ENCODE measurements at regions not wholly inside any gene's neighbourhood (a gene's known extent, or its start where the extent isn't known, plus 50 kb on each side); places are given as distances from the start of the nearest gene placed in this dataset.

GRCh38 chr2:108067820-108068405 is 81.6 kb downstream of the SLC5A7 start:
- no peak overlapping the region for H3K27ac ChIP-seq
- no peak for DNase-seq (ENCODE audit: low read depth, low spot score)
- H3K9me3 ChIP-seq (ENCODE audit: low read depth, low read length): no peaks in the 10 kb centered on the region

GRCh38 chr2:108069515-108070310 is 83.4 kb downstream of the SLC5A7 start:
- no peak overlapping the region for H3K9ac ChIP-seq (ENCODE audit: insufficient read length)
- no peak for DNase-seq (ENCODE audit: low read depth, low spot score)
- no peak overlapping the region for H3K4me3 ChIP-seq
- no peak overlapping the region for H3K27ac ChIP-seq
- H3K36me3 ChIP-seq (ENCODE audit: insufficient read depth, low read length): no peaks in the 10 kb centered on the region
- no peaks in the 10 kb centered on the region for H3K9me3 ChIP-seq (ENCODE audit: low read depth, low read length)
- TF ChIP-seq EZH2 (IDR thresholded peaks at IDR 0.05) (no peak), POLR2AphosphoS5 (IDR thresholded peaks at IDR 0.05; ENCODE audit: borderline replicate concordance, low read depth, low read length) (no peak), FOXP2 (optimal IDR thresholded peaks at IDR 0.05; ENCODE audit: control extremely low read depth, extremely low read length, insufficient read depth) (no peak)

More at GRCh38 chr2:108067820-108068405, 81.6 kb downstream of the SLC5A7 start:
- H3K9ac ChIP-seq (ENCODE audit: insufficient read length): no peak overlapping the region
- H3K4me3 ChIP-seq: no peak overlapping the region
- TF ChIP-seq FOXP2 (optimal IDR thresholded peaks at IDR 0.05; ENCODE audit: control extremely low read depth, extremely low read length, insufficient read depth): no peak
- TF ChIP-seq EZH2 (IDR thresholded peaks at IDR 0.05): no peak
- no peak for TF ChIP-seq POLR2AphosphoS5 (IDR thresholded peaks at IDR 0.05; ENCODE audit: borderline replicate concordance, low read depth, low read length)
- no peaks in the 10 kb centered on the region for H3K36me3 ChIP-seq (ENCODE audit: insufficient read depth, low read length)

- no peak for DNase-seq (ENCODE audit: low read depth, low spot score)
These were observed 87.2 kb downstream of the SLC5A7 start for GRCh38 chr2:108073415-108074072.

GRCh38 chr2:108074150-108074549 is 87.8 kb downstream of the SLC5A7 start:
- no peaks in the 10 kb centered on the region for H3K9me3 ChIP-seq (ENCODE audit: low read depth, low read length)
- H3K9ac ChIP-seq (ENCODE audit: insufficient read length): no peak overlapping the region
- H3K4me3 ChIP-seq: no peak overlapping the region
- H3K36me3 ChIP-seq (ENCODE audit: insufficient read depth, low read length): no peaks in the 10 kb centered on the region
- H3K27ac ChIP-seq: no peak overlapping the region
- DNase-seq (ENCODE audit: low read depth, low spot score): no peak
- TF ChIP-seq FOXP2 (optimal IDR thresholded peaks at IDR 0.05; ENCODE audit: control extremely low read depth, extremely low read length, insufficient read depth) (no peak), EZH2 (IDR thresholded peaks at IDR 0.05) (no peak), POLR2AphosphoS5 (IDR thresholded peaks at IDR 0.05; ENCODE audit: borderline replicate concordance, low read depth, low read length) (no peak)

More at GRCh38 chr2:108073415-108074072, 87.2 kb downstream of the SLC5A7 start:
- Histone ChIP-seq H3K9ac (ENCODE audit: insufficient read length) (no peak overlapping the region), H3K9me3 (ENCODE audit: low read depth, low read length) (no peaks in the 10 kb centered on the region), H3K36me3 (ENCODE audit: insufficient read depth, low read length) (no peaks in the 10 kb centered on the region), H3K27ac (no peak overlapping the region), H3K4me3 (no peak overlapping the region)
- no peak for TF ChIP-seq POLR2AphosphoS5 (IDR thresholded peaks at IDR 0.05; ENCODE audit: borderline replicate concordance, low read depth, low read length)
- no peak for TF ChIP-seq EZH2 (IDR thresholded peaks at IDR 0.05)
- TF ChIP-seq FOXP2 (optimal IDR thresholded peaks at IDR 0.05; ENCODE audit: control extremely low read depth, extremely low read length, insufficient read depth): no peak

GRCh38 chr2:108074946-108075345 is 88.6 kb downstream of the SLC5A7 start:
- no peak for TF ChIP-seq FOXP2 (optimal IDR thresholded peaks at IDR 0.05; ENCODE audit: control extremely low read depth, extremely low read length, insufficient read depth)
- no peaks in the 10 kb centered on the region for H3K36me3 ChIP-seq (ENCODE audit: insufficient read depth, low read length)
- H3K27ac ChIP-seq: no peak overlapping the region
- no peak overlapping the region for H3K4me3 ChIP-seq
- H3K9ac ChIP-seq (ENCODE audit: insufficient read length): no peak overlapping the region
- H3K9me3 ChIP-seq (ENCODE audit: low read depth, low read length): no peaks in the 10 kb centered on the region
- no peak for DNase-seq (ENCODE audit: low read depth, low spot score)

- Histone ChIP-seq H3K27ac (no peak overlapping the region), H3K36me3 (ENCODE audit: insufficient read depth, low read length) (no peaks in the 10 kb centered on the region), H3K9me3 (ENCODE audit: low read depth, low read length) (no peaks in the 10 kb centered on the region), H3K4me3 (no peak overlapping the region), H3K9ac (ENCODE audit: insufficient read length) (no peak overlapping the region)
- TF ChIP-seq EZH2 (IDR thresholded peaks at IDR 0.05) (no peak), POLR2AphosphoS5 (IDR thresholded peaks at IDR 0.05; ENCODE audit: borderline replicate concordance, low read depth, low read length) (no peak), FOXP2 (optimal IDR thresholded peaks at IDR 0.05; ENCODE audit: control extremely low read depth, extremely low read length, insufficient read depth) (no peak)
- no peak for DNase-seq (ENCODE audit: low read depth, low spot score)
These were observed 90.2 kb downstream of the SLC5A7 start for GRCh38 chr2:108076527-108076926.

- no peak for DNase-seq (ENCODE audit: low read depth, low spot score)
- Histone ChIP-seq H3K9me3 (ENCODE audit: low read depth, low read length) (no peaks in the 10 kb centered on the region), H3K4me3 (no peak overlapping the region), H3K9ac (ENCODE audit: insufficient read length) (no peak overlapping the region), H3K27ac (no peak overlapping the region), H3K36me3 (ENCODE audit: insufficient read depth, low read length) (no peaks in the 10 kb centered on the region)
- TF ChIP-seq FOXP2 (optimal IDR thresholded peaks at IDR 0.05; ENCODE audit: control extremely low read depth, extremely low read length, insufficient read depth): no peak
- no peak for TF ChIP-seq POLR2AphosphoS5 (IDR thresholded peaks at IDR 0.05; ENCODE audit: borderline replicate concordance, low read depth, low read length)
- TF ChIP-seq EZH2 (IDR thresholded peaks at IDR 0.05): no peak
These were observed 93.4 kb downstream of the SLC5A7 start for GRCh38 chr2:108079736-108080135.

GRCh38 chr2:108080177-108080576 is 93.9 kb downstream of the SLC5A7 start:
- no peak for DNase-seq (ENCODE audit: low read depth, low spot score)
- no peaks in the 10 kb centered on the region for H3K36me3 ChIP-seq (ENCODE audit: insufficient read depth, low read length)
- no peaks in the 10 kb centered on the region for H3K9me3 ChIP-seq (ENCODE audit: low read depth, low read length)
- no peak overlapping the region for H3K27ac ChIP-seq
- no peak for TF ChIP-seq POLR2AphosphoS5 (IDR thresholded peaks at IDR 0.05; ENCODE audit: borderline replicate concordance, low read depth, low read length)
- TF ChIP-seq FOXP2 (optimal IDR thresholded peaks at IDR 0.05; ENCODE audit: control extremely low read depth, extremely low read length, insufficient read depth): no peak
- no peak for TF ChIP-seq EZH2 (IDR thresholded peaks at IDR 0.05)
- H3K4me3 ChIP-seq: no peak overlapping the region
- no peak overlapping the region for H3K9ac ChIP-seq (ENCODE audit: insufficient read length)

Data from SK-N-MC (cell line).